HG03442 (cell line): ENCODE measurements at regions not wholly inside any gene's neighbourhood (a gene's known extent, or its start where the extent isn't known, plus 50 kb on each side); places are given as distances from the start of the nearest gene placed in this dataset.

ENCODE experiments used
- ATAC-seq: cut with Tn5 transposase; IDR thresholded peaks from one replicate; pipeline ENCODE4 v1.9.1; 2021; ENCODE audit warnings: mild to moderate bottlenecking, moderate library complexity; ENCODE audit not compliant: unreplicated experiment

- ATAC-seq = no peak
Observed at GRCh38 chr12:115444346-115444745, 760.4 kb upstream of the TBX3 start.

GRCh38 chr12:115443351-115443938 is 759.5 kb upstream of the TBX3 start:
- ATAC-seq = no peak

- no peak for ATAC-seq
Observed at GRCh38 chr12:115440438-115440837, 756.5 kb upstream of the TBX3 start.

GRCh38 chr12:115439008-115439601 is 755.1 kb upstream of the TBX3 start:
- no peak for ATAC-seq

GRCh38 chr12:115438314-115438713 is 754.3 kb upstream of the TBX3 start:
- no peak for ATAC-seq

- ATAC-seq = no peak
Observed at GRCh38 chr12:115437061-115437567, 753.1 kb upstream of the TBX3 start.

- no peak for ATAC-seq
Observed at GRCh38 chr12:115433014-115433634, 749.1 kb upstream of the TBX3 start.

GRCh38 chr12:115430636-115431035 is 746.7 kb upstream of the TBX3 start:
- no peak for ATAC-seq

- ATAC-seq = no peak
Observed at GRCh38 chr12:115426732-115427131, 742.8 kb upstream of the TBX3 start.

GRCh38 chr12:115424003-115424402 is 740.0 kb upstream of the TBX3 start:
- ATAC-seq = no peak

- no peak for ATAC-seq
Observed at GRCh38 chr12:115423546-115423987, 739.6 kb upstream of the TBX3 start.

GRCh38 chr12:115422845-115423545 is 739.0 kb upstream of the TBX3 start:
- no peak for ATAC-seq

GRCh38 chr12:115421796-115422709 is 738.1 kb upstream of the TBX3 start:
- no peak for ATAC-seq

GRCh38 chr12:115421350-115421749 is 737.4 kb upstream of the TBX3 start:
- ATAC-seq = no peak

- no peak for ATAC-seq
Observed at GRCh38 chr12:115419145-115419646, 735.2 kb upstream of the TBX3 start.

GRCh38 chr12:115417610-115418009 is 733.6 kb upstream of the TBX3 start:
- no peak for ATAC-seq

- ATAC-seq = no peak
Observed at GRCh38 chr12:115416869-115417268, 732.9 kb upstream of the TBX3 start.

GRCh38 chr12:115413626-115414025 is 729.7 kb upstream of the TBX3 start:
- no peak for ATAC-seq

GRCh38 chr12:115412831-115413230 is 728.9 kb upstream of the TBX3 start:
- no peak for ATAC-seq

- no peak for ATAC-seq
Observed at GRCh38 chr12:115411121-115411520, 727.1 kb upstream of the TBX3 start.
